ENCODE measurements at regions not wholly inside any gene's neighbourhood (a gene's known extent, or its start where the extent isn't known, plus 50 kb on each side); places are given as distances from the start of the nearest gene placed in this dataset.
"Not testable (repeated sequence)": the region's sequence is repeated elsewhere in the genome, so short reads cannot be mapped to it uniquely, and the experiment has no call there.

DNA sequence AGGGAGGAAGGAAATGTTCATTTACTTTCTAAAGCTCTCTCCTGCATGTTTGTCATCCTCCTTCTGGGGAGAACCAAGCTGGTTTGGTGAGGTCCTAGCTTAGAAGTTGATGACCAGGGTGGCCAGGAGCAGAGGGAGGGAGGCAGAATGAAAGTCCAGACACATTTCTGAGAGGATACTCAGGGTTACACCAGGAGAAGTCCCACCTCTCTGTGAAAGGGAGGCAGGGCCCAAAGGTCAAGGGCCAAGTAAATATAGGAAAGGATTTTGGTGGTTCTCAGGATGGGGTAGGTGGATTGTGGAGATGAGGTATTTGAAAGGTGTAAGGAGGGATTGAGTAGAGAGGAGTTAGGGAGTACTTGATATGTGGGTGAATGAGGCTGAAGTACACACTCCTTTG lies 58.0 kb upstream of the FBXO11 start:
- DNase-seq (ENCODE audit: low read depth in 2 of 2) = no peak

DNA sequence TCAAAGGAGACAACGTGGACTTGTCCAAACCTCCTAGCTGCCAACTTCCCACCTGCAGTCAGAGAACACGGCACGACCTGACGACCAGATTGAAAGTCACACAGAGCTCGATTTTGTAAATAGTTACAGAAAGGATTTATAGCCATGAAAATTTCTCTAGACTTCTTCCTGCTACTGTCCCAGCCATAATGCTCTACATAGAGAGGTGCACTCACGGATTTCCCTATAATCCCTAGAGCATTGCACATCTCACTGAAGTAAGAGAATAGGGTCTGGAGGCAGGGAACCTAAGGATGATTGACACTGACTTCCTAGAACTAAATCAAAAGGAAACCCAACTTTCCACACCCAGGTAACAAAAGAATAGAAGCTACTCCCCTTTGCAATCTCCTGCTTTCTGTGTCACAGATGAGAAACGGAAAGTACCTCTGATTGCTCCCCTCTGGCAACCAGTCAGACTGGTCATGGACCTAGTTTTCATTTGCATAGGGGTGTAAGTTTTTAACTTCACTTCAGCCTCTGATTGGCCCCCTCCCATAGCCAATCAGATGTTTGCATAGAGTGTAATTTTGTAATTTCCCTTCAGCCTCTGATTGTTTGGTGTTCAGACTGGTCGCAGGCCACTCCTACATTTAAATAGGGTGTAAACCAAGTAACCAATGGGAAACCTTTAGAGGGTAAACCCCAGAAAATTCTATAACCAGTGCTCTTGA lies 58.6 kb upstream of the FBXO11 start:
- DNase-seq (ENCODE audit: low read depth in 2 of 2) = no peak

DNA sequence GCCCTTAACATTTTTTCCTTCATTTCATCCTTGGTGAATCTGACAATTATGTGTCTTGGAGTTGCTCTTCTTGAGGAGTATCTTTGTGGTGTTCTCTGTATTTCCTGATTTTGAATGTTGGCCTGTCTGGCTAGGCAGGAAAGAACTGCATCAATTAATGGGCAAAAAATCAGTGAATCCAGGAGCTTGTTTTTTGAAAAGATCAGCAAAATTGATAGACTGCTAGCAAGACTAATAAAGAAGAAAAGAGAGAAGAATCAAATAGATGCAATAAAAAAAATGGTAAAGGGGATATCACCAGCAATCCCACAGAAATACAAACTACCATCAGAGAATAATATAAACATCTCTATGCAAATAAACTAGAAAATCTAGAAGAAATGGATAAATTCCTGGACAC lies 70.4 kb upstream of the FBXO11 start:
- not testable (repeated sequence) for DNase-seq (ENCODE audit: low read depth in 2 of 2)

DNA sequence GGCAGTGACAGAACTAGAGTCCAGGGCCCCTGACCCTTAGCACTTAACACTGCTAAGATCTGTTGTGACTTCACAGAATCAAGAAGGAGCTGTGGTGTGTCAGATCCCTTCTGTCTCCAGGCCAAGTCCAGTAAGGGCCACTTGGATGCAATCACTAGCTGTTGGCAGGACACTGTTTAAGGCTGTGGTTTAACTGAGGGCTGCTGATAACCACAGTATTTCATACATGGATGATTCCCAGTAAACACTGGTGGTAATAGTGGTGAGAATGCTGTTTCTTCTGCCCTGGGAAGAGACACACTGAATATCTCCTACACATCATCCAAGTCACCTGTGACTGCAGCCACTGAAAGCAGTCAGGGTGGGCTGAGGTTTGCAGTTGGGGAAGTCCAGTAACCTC lies 77.7 kb upstream of the FBXO11 start:
- no peak for DNase-seq (ENCODE audit: low read depth in 2 of 2)

DNA sequence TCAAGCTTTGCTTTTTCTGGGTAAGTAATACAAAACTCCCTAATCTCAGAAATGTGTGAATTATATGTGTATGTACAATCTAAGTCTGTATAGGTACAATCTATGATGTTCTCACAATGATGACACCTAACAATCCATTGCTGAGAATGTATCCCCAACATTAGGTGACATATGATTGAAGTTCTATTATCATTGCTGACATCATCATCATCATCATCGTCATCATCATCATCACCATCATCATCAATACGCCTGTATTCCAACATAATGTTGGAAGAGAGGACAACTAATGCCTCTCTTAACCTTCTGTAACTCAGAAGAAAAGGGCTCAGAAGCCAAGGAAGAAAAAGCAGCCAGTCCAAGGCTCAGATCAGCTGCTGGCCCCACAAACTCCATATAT lies 84.2 kb upstream of the FBXO11 start:
- no peak for DNase-seq (ENCODE audit: low read depth in 2 of 2)

DNA sequence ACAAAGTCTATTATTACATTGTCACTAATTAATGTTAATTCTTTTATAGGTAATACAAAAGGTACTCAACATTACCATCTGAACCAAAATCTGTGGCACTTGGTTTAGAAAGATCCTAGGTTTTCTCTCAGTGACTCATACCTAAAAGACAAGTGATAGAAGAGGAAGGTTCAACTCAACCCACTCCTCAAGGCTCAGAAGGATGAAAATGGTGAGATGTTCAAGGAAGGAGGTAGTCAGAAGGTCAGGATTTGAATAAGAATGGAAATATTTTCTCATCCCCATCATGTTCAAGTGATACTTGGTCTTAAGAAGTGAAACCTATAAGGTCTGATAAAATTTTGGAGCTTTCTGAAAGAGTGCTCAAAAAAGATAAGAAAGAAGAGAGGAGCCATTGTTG lies 86.4 kb upstream of the FBXO11 start:
- DNase-seq (ENCODE audit: low read depth in 2 of 2) = no peak

DNA sequence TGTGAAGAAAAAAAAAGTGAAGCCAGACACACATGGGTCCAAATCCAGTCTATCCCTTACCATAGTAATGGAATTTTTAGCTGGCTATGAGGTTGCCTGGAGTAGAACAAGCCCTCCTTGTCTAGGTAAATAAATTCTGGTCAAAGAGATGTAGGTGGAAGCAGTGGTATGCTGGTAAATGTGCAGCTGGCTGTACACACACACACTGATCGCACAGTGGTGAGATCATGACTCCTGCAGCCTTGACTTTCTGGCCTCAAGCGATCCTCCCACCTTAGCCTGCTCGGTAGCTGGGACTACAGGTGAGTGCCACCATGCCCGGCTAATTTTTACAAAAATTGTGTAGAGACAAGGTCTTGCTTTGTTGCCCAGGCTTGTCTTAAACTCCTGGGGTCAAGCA lies 90.5 kb upstream of the FBXO11 start:
- DNase-seq (ENCODE audit: low read depth in 2 of 2) = no peak

DNA sequence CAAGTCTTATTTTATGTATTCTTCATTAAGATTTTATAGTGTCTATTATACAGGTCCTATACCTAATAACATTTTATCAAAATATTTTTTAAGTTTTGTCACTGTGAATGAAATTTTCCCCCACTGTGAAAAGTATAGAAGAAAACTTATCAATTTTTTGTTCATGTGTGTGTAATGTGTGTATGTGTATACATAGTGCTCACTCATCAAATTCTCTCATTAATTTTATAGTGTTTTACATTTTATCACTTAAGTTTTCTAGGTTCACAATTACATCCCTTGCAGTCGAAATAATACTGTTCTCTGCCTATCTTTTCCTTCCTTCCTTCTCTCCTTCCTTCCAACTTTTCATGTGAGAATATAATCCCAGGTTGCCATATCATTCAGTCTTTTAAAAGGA lies 93.2 kb upstream of the FBXO11 start:
- no peak for DNase-seq (ENCODE audit: low read depth in 2 of 2)

DNA sequence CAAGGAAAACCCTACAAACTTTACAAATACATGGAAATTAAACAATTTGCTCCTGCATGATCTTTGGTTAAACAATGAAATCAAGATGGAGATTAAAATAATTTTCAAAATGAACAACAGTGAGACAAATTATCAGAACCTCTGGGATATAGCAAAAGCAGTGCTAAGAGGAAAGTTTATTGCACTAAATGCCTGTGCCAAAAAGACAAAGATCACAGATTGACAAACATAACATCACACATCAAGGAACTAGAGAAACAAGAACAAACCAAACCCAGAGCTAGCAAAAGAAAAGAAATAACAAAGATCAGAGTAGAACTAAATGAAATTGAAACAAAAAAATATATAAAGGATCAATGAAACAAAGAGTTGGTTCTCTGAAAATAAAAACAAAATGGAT lies 95.2 kb upstream of the FBXO11 start:
- DNase-seq (ENCODE audit: low read depth in 2 of 2) = no peak

DNA sequence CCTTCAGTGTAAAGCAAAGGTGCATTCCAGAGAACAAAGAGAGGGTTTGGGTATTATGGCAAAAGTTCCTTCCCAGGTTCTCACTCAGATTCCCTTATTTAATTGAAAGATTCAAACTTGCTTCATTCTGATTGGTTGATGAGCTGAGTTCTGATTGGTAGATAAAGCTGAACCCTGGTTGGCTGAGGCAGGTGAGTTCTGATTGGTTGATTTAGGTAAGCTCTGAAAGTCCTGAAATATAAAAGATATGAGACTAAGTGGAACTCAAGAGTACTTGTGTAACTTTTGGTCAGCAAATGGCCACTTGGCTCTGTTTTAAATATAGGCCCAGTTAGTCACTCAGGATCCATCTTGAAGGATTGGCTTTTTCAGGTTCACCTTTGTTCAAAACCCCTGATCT lies 99.8 kb upstream of the FBXO11 start:
- no peak for DNase-seq (ENCODE audit: low read depth in 2 of 2)

DNA sequence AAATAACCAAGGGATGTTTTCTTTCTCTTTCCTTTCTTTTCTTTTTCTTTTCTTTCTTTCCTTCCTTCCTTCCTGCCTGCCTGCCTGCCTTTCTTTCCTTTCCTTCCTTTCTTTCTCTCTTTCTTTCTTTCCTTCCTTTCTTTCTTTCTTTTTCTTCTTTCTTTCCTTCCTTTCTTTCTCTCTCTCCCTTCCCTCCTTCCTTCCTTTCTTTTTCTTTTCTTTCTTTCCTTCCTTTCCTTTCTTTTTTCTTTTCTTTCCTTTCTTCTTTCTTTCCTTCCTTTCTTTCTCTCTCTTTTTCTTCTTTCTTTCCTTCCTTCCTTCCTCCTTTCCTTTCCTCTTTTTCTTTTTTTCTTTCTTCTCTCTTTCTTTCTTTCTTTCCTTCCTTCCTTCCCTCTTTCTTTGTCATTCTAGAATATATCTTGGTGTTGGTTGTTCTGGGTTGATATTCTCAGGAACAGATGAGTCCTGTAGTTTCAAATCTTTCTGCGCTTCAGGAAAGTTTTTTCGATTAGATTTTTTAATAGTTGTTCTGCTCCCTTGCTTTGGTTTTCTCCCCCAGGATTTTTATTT lies 101.5 kb upstream of the FBXO11 start:
- DNase-seq (ENCODE audit: low read depth in 2 of 2) = no peak

DNA sequence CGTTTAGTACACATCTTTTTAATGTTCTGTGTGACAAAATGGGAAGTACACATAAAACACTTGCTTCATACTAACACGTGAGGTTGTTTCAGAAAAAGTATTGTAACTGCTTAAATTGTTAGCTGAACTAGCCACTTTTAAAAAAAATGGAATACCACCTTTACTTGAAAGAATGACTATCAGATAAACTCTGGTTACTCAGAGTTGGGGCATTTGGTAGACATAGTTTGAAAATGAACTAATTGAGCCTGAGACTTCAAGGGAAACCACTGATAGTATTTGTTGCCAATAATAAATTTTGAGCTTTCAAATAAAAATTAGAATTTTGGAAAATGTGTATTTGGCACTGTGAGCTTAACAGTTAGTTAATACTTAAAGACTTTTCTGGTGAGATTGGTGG lies 103.0 kb upstream of the FBXO11 start:
- no peak for DNase-seq (ENCODE audit: low read depth in 2 of 2)

DNA sequence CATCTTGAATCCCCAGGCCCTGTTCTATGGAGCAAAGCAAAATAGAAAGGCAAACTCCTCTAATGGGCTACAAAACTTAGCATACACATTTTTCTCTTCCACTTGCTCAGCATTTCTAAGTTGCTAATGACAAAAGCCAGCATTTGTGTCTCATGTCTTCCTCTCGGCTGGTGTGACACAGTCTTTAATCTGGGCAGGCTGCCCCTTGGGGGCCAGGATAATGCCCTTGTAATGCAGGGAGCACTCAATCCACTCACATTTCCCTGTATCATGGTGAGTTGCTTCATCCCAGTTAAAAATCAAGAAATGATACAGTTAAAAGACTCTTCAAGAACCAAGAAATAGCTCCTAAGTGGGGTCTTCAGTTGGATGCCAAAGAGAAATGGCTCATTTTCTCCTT lies 109.1 kb upstream of the FBXO11 start:
- no peak for DNase-seq (ENCODE audit: low read depth in 2 of 2)

DNA sequence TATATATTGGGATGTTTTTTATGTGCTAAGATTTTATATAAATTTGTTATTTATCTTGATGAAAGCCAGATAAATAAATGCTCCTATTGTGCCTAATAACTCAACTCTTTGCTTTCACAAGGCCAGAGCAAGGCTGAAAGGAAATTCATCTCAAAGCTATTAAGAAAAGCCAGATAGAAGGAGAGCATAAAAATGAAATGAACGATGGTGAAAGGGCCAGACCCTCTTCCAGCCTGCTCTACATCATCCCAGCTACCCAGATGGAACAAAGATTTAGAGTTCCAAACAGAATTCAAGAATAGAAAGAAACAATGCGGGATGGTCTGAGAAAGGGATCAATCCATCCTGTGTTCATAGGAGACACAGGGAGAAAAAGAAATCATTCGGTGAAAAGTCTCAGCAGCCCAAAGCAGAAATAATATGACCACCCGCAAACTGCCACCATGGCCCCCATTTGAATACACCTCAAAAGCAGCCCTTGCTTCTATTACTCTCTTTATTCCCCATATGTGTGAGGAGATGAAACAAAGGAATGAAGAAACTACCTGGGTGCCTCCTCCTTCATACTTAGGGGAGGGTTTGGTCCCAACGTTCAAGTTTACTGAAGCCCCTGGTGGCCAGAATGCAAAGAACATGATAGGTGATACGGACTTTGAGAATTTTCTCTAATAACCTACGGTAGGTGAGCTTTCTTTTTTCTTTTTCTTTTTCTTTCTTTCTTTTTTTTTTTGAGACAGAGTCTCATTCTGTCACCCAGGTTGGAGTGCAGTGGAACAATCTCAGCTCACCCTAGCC lies 110.1 kb upstream of the FBXO11 start:
- no peak for DNase-seq (ENCODE audit: low read depth in 2 of 2)

DNA sequence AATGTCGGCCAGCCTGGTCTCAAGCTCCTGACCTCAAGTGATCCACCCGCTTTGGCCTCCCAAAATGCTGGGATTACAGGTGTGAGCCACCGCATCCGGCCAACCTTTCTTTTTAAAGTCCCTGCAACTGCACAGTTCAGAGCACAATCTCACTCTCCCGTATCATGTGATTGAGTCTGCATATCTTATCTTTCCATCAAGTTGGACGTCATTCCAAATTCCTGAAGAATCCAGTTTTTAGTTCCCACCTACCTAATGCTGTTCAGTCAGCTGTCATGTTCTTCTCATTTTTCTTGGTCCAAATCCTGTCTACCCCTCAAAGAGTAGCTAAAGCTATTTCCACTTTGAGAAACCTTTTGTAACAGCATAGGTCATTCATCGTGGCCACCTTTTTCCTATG lies 110.8 kb upstream of the FBXO11 start:
- DNase-seq (ENCODE audit: low read depth in 2 of 2) = no peak

DNA sequence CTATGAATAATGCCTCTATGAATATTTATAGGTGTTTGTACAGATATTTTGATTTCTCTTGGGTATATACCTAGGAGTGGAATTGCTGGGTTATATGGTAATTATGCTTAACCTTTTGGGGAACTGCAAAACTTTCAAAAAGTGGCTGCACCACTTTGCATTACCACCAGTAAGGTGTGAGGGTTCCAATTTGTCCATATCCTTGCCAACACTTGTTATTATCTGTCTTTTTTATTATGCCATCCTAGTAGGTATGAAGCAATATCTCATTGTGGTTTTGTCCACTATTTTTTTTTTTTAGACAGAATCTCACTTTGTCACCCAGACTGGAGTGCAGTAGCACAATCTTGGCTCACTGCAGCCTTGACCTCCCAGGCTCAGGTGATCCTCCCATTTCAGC lies 112.2 kb upstream of the FBXO11 start:
- no peak for DNase-seq (ENCODE audit: low read depth in 2 of 2)

DNA sequence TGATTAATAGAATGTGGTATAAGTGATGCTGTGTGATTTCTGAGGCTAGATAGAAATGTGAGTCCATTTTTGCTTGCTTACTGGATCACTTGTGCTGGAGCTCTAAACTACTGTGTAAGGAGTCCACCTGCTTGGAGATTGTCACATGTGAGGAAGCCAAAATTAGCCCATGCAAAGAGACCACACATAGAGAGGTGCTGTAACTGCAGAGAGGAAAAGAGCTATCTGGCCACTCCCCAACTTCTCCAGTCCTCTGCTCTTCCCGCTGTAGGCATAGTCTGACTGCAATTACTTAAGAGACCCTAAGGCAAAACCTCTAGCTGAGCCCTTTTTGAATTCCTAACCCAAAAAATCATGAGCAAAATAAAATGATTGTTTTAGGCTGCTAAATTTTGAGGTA lies 120.6 kb upstream of the FBXO11 start:
- no peak for DNase-seq (ENCODE audit: low read depth in 2 of 2)

DNA sequence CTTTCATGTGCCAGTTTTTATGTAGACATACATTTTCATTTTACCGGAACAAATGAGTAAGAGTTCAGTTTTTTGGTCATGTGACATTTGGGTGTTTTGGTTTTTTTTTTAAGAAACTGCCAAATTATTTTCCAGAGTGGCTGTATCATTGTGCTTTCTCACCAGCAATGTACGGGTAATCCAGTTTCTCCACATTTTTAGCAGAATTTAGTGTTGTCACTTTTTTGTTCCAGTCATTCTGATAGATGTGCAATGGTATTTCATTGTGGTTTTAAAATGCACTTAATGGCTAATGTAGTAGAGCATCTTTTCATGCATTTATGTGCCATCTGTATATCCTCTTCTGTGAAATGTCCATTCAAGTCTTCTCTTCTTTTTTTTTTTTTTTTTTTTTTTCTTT lies 126.5 kb upstream of the FBXO11 start:
- no peak for DNase-seq (ENCODE audit: low read depth in 2 of 2)

DNA sequence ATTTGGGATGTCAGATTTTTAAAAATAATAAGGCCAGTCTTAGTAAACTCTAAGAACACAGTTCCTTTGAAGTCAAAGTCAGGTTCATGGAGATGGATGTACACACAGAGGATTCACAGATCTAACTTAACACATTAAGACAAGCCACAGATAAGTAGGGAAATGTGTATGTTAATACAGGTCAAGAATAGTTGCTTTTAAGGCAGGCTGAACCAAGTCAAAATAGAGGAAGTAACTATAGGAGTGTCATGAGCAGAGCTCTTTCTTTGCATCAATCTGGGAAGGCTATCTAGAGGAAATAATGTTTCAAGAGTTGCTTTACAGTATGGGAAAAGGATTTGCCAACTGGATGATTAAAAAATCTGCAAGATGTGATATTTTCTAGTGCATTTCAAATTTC lies 128.0 kb upstream of the FBXO11 start:
- DNase-seq (ENCODE audit: low read depth in 2 of 2) = no peak

DNA sequence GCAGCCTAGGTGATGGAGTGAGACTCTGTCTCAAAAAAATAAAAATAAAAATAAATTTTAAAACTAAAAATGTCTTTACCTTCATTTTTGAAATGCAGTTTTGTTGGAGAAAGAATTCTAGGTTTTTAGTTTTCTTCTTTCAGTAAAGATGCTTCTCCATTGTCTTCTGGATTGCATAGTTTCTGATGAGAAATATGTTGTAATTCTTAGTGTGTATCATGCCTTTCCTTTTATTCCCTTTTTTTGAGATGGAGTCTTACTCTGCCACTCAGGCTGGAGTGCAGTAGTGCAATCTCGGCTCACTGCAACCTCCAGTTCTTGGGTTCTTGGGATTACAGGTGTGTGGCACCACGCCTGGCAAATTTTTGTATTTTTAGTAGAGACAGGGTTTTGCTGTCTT lies 130.0 kb upstream of the FBXO11 start:
- DNase-seq (ENCODE audit: low read depth in 2 of 2) = no peak

DNA sequence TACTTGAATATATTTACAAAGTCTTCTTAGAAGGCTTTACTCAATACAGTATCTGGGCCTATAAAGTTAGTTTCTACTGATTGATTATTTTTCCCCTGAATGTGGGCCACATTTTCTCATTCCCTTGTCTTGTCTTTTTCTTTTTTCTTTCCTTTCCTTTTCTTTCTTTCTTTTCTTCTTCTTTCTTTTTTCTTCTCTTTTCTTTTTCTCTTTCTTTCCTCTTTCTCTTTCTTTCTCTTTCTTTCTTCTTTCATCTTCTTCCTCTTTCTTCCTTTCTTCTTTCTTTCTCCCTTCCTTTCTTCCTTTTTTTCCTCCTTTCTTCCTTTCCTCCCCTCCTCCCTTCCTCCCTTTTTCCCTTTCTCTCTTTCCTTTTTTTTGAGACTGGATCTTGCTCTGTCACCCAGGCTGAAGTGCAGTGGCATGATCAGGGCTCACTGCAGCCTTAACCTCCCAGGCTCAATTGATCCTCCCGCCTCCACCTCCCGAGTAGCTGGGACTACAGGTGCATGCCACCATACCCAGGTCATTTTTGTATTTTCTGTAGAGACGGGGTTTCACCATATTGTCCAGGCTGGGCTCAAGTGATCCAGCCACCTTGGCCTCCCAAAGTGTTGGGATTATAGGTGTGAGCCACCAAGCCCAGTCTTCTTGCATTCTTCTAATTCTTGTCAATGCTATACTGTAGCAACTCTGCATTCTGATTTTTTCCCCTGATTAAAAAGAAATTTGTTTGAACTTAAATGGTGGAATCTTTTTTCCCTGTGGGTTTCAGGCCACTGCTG lies 133.1 kb upstream of the FBXO11 start:
- DNase-seq (ENCODE audit: low read depth in 2 of 2) = no peak

DNA sequence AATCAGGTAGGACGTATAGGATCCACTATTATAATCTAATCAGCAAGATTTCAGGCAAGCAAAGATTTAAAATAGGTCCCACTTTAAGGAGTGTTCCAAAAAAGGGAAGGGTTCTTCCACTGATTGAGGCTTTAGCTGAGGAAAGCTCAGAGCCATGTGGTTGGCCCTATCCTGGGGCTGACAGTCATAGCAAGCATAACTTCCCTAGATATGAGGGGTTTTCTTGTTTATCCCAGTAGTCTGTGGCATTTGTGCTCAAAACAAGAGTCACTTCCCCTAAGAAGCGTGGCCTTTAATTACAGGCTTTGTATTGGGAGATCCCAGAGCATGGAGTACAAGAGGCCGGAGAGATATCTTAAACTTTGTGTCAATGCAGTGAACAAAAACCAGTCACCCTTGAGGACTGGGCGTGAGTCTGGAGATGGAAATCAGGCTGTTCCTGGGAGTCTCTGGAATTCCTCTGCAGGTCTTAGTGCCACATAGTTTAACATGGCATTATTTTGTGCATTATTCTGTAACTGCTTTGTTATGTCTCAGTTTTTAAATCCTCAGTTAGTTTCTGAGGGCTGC lies 136.9 kb upstream of the FBXO11 start:
- DNase-seq (ENCODE audit: low read depth in 2 of 2) = no peak
